Osteocyte (in vitro differentiated cells): ENCODE measurements at regions not wholly inside any gene's neighbourhood (a gene's known extent, or its start where the extent isn't known, plus 50 kb on each side); places are given as distances from the start of the nearest gene placed in this dataset.

Source experiments
- DNase-seq: peaks from one replicate; pipeline ENCODE4 v3.0.0; 2021; ENCODE audit warnings: mixed read lengths; ENCODE audit not compliant: unreplicated experiment; ENCODE audit errors: extremely low spot score
- H3K27ac Mint-ChIP-seq: one replicate; pipeline ENCODE4 v1.8.0; 2021; ENCODE audit warnings: mild to moderate bottlenecking, mixed read lengths; ENCODE audit not compliant: unreplicated experiment
- H3K27me3 Mint-ChIP-seq: one replicate; pipeline ENCODE4 v1.8.0; 2021; ENCODE audit warnings: mixed read lengths; ENCODE audit not compliant: unreplicated experiment
- H3K36me3 Mint-ChIP-seq: one replicate; pipeline ENCODE4 v1.8.0; 2021; ENCODE audit warnings: mixed read lengths; ENCODE audit not compliant: unreplicated experiment
- H3K4me1 Mint-ChIP-seq: one replicate; pipeline ENCODE4 v1.8.0; 2021; ENCODE audit warnings: mixed read lengths; ENCODE audit not compliant: unreplicated experiment
- H3K4me3 Mint-ChIP-seq: one replicate; pipeline ENCODE4 v1.8.0; 2021; ENCODE audit warnings: mild to moderate bottlenecking, moderate library complexity, mixed read lengths; ENCODE audit not compliant: unreplicated experiment
- H3K9me3 Mint-ChIP-seq: one replicate; pipeline ENCODE4 v1.8.0; 2021; ENCODE audit warnings: mixed read lengths; ENCODE audit not compliant: unreplicated experiment
- CTCF ChIP-seq: fragments of 200-600 bp; sonication (generic); IDR thresholded peaks from 2 replicates; pipeline ENCODE4 v1.5.0; 2021; ENCODE audit warnings: antibody characterized with exemption, mild to moderate bottlenecking, moderate library complexity

- no peak for DNase-seq
- peaks cover 20% of the 10 kb centered on the region for H3K9me3 Mint-ChIP-seq
- H3K27ac Mint-ChIP-seq: no peak overlapping the region
Measured at GRCh38 chrX:140167551-140167950, 202.2 kb upstream of the CXorf66 start.

GRCh38 chrX:140165849-140166248, 200.5 kb upstream of the CXorf66 start:
- DNase-seq: no peak
- Mint-ChIP-seq H3K27me3 (no peaks in the 10 kb centered on the region), H3K4me3 (no peak overlapping the region), H3K36me3 (no peaks in the 10 kb centered on the region), H3K4me1 (no peaks in the 10 kb centered on the region), H3K27ac (no peak overlapping the region), H3K9me3 (peaks cover 10% of the 10 kb centered on the region)
- TF ChIP-seq CTCF: no peak

More at GRCh38 chrX:140167551-140167950, 202.2 kb upstream of the CXorf66 start:
- Mint-ChIP-seq H3K4me1 (no peaks in the 10 kb centered on the region), H3K4me3 (no peak overlapping the region), H3K27me3 (no peaks in the 10 kb centered on the region), H3K36me3 (no peaks in the 10 kb centered on the region)
- no peak for TF ChIP-seq CTCF

- Mint-ChIP-seq H3K4me1 (no peaks in the 10 kb centered on the region), H3K27me3 (no peaks in the 10 kb centered on the region), H3K9me3 (peaks cover 9% of the 10 kb centered on the region), H3K27ac (no peak overlapping the region), H3K36me3 (no peaks in the 10 kb centered on the region), H3K4me3 (no peak overlapping the region)
- no peak for TF ChIP-seq CTCF
- no peak for DNase-seq
Measured at GRCh38 chrX:140164391-140164790, 199.1 kb upstream of the CXorf66 start.

- H3K27ac Mint-ChIP-seq: no peak overlapping the region
- no peaks in the 10 kb centered on the region for H3K27me3 Mint-ChIP-seq
- H3K9me3 Mint-ChIP-seq: peaks cover 9% of the 10 kb centered on the region
- no peak for TF ChIP-seq CTCF
- no peak for DNase-seq
- H3K4me3 Mint-ChIP-seq: no peak overlapping the region
- H3K36me3 Mint-ChIP-seq: no peaks in the 10 kb centered on the region
- no peaks in the 10 kb centered on the region for H3K4me1 Mint-ChIP-seq
Measured at GRCh38 chrX:140163371-140164159, 198.2 kb upstream of the CXorf66 start.

- no peaks in the 10 kb centered on the region for H3K36me3 Mint-ChIP-seq
- H3K9me3 Mint-ChIP-seq: peaks cover 17% of the 10 kb centered on the region
- no peak overlapping the region for H3K4me3 Mint-ChIP-seq
- H3K4me1 Mint-ChIP-seq: no peaks in the 10 kb centered on the region
- H3K27me3 Mint-ChIP-seq: no peaks in the 10 kb centered on the region
- TF ChIP-seq CTCF: no peak
- H3K27ac Mint-ChIP-seq: no peak overlapping the region
- DNase-seq: no peak
Measured at GRCh38 chrX:140157611-140158010, 192.3 kb upstream of the CXorf66 start.
